MM.1S (cell line): ENCODE measurements at regions not wholly inside any gene's neighbourhood (a gene's known extent, or its start where the extent isn't known, plus 50 kb on each side); places are given as distances from the start of the nearest gene placed in this dataset.
A peak's percentile ranks its signal among the peaks of the same experiment; 100 is the strongest.

Source experiments
- DNase-seq: peaks from one replicate; pipeline ENCODE4 v3.0.0-alpha.2; 2015
- H2AFZ ChIP-seq: fragments of 300-600 bp; sonication (generic); 2 replicates; pipeline ENCODE4 v1.6.0; 2016; ENCODE audit warnings: antibody characterized with exemption, low read length
- H3F3A ChIP-seq: fragments of 300-600 bp; sonication (generic); 2 replicates; pipeline ENCODE4 v1.6.1; 2016; ENCODE audit warnings: mild to moderate bottlenecking, antibody characterized with exemption, low read length, moderate library complexity, mixed read lengths; ENCODE audit not compliant: insufficient read depth
- H3K27ac ChIP-seq: fragments of 300-600 bp; sonication (generic); 2 replicates; pipeline ENCODE4 v1.5.1; 2016; ENCODE audit warnings: mild to moderate bottlenecking, low read length
- H3K27me3 ChIP-seq: fragments of 300-600 bp; sonication (generic); replicated peaks from 2 replicates; pipeline ENCODE4 v1.6.0; 2016; ENCODE audit warnings: low read length; ENCODE audit not compliant: insufficient read depth
- H3K36me3 ChIP-seq: fragments of 300-600 bp; sonication (generic); replicated peaks from 2 replicates; pipeline ENCODE4 v1.6.1; 2016; ENCODE audit warnings: mild to moderate bottlenecking, low read length, mixed read lengths; ENCODE audit not compliant: insufficient read depth
- H3K4me1 ChIP-seq: fragments of 300-600 bp; sonication (generic); 2 replicates; pipeline ENCODE4 v1.6.1; 2016; ENCODE audit warnings: low read length, mixed read lengths
- H3K4me2 ChIP-seq: fragments of 300-600 bp; sonication (generic); 2 replicates; pipeline ENCODE4 v1.6.0; 2016; ENCODE audit warnings: low read depth, low read length
- H3K4me3 ChIP-seq: fragments of 300-600 bp; sonication (generic); 2 replicates; pipeline ENCODE4 v1.5.1; 2016; ENCODE audit warnings: low read length, mixed read lengths
- H3K79me2 ChIP-seq: fragments of 300-600 bp; sonication (generic); 2 replicates; pipeline ENCODE4 v1.6.1; 2016; ENCODE audit warnings: mixed run types, low read length, mixed read lengths
- H3K9ac ChIP-seq: fragments of 300-600 bp; sonication (generic); 2 replicates; pipeline ENCODE4 v1.6.1; 2016; ENCODE audit warnings: low read length, mixed read lengths
- H3K9me2 ChIP-seq: fragments of 300-600 bp; sonication (generic); replicated peaks from 2 replicates; pipeline ENCODE4 v1.6.1; 2016; ENCODE audit warnings: mild to moderate bottlenecking, low read length, mixed read lengths; ENCODE audit not compliant: insufficient read depth
- H3K9me3 ChIP-seq: fragments of 300-600 bp; sonication (generic); replicated peaks from 2 replicates; pipeline ENCODE4 v1.6.1; 2016; ENCODE audit warnings: mild to moderate bottlenecking, low read length, mixed read lengths; ENCODE audit not compliant: insufficient read depth
- H4K20me1 ChIP-seq: fragments of 300-600 bp; sonication (generic); 2 replicates; pipeline ENCODE4 v1.6.1; 2016; ENCODE audit warnings: mild to moderate bottlenecking, low read length, moderate library complexity, mixed read lengths; ENCODE audit not compliant: insufficient read depth
- CTCF ChIP-seq: fragments of 300-600 bp; sonication (generic); IDR thresholded peaks from 2 replicates; pipeline ENCODE4 v1.5.1; 2016; ENCODE audit warnings: antibody characterized with exemption, low read length, mixed read lengths
- EZH2 ChIP-seq: fragments of 300-600 bp; sonication (generic); optimal IDR thresholded peaks from 2 replicates; pipeline ENCODE3; 2017; ENCODE audit warnings: low read depth, mild to moderate bottlenecking, antibody characterized with exemption, low read length, mixed read lengths
- EZH2phosphoT487 ChIP-seq: fragments of 300-600 bp; sonication (generic); IDR thresholded peaks from 2 replicates; pipeline ENCODE4 v1.6.1; 2018; ENCODE audit warnings: antibody characterized with exemption, low read length

- Histone ChIP-seq H3K9ac (no peak overlapping the region), H3K9me3 (no peaks in the 10 kb centered on the region), H3K4me3 (no peak overlapping the region), H3K27me3 (no peaks in the 10 kb centered on the region), H3K4me1 (peaks cover 16% of the 10 kb centered on the region), H3K79me2 (no peaks in the 10 kb centered on the region), H4K20me1 (no peaks in the 10 kb centered on the region), H3F3A (0 out of 2 replicates have a peak, but pooled peaks cover 12% of the 10 kb centered on the region), H3K9me2 (no peaks in the 10 kb centered on the region), H2AFZ (no peak overlapping the region), H3K27ac (no peak overlapping the region), H3K36me3 (no peaks in the 10 kb centered on the region), H3K4me2 (no peak overlapping the region)
- no peak for TF ChIP-seq CTCF
- no peak for TF ChIP-seq EZH2phosphoT487
- TF ChIP-seq EZH2: no peak
- DNase-seq: no peak
These were observed 385.1 kb downstream of the LTN1 start for GRCh38 chr21:28607545-28607944.

GRCh38 chr21:28604946-28605537, 387.6 kb downstream of the LTN1 start:
- H3K9me3 ChIP-seq: no peaks in the 10 kb centered on the region
- H3K4me3 ChIP-seq: no peak overlapping the region
- TF ChIP-seq CTCF (no peak), EZH2phosphoT487 (no peak)
- no peaks in the 10 kb centered on the region for H3K79me2 ChIP-seq
- no peaks in the 10 kb centered on the region for H3K36me3 ChIP-seq
- peaks cover 16% of the 10 kb centered on the region for H3K4me1 ChIP-seq
- H4K20me1 ChIP-seq: no peaks in the 10 kb centered on the region
- peak overlapping the region; percentile 42 for H3K4me2 ChIP-seq
- H3K27ac ChIP-seq: peak overlapping the region; percentile 26; the same call in 1 of the 2 replicates
- DNase-seq: peak; percentile 95
- H3K9ac ChIP-seq: no peak overlapping the region
- no peaks in the 10 kb centered on the region for H3K27me3 ChIP-seq
- H3F3A ChIP-seq: 0 out of 2 replicates have a peak, but pooled peaks cover 12% of the 10 kb centered on the region
- no peaks in the 10 kb centered on the region for H3K9me2 ChIP-seq
- H2AFZ ChIP-seq: no peak overlapping the region; the same call in 1 of the 2 replicates

GRCh38 chr21:28602546-28602945, 390.1 kb downstream of the LTN1 start:
- Histone ChIP-seq H3K9me3 (no peaks in the 10 kb centered on the region), H3K27ac (no peak overlapping the region), H2AFZ (no peak overlapping the region), H3F3A (0 out of 2 replicates have a peak, but pooled peaks cover 12% of the 10 kb centered on the region), H3K27me3 (no peaks in the 10 kb centered on the region), H3K4me1 (peaks cover 16% of the 10 kb centered on the region), H3K4me3 (no peak overlapping the region), H3K79me2 (no peaks in the 10 kb centered on the region), H4K20me1 (no peaks in the 10 kb centered on the region), H3K9me2 (no peaks in the 10 kb centered on the region), H3K4me2 (no peak overlapping the region), H3K36me3 (no peaks in the 10 kb centered on the region), H3K9ac (no peak overlapping the region)
- TF ChIP-seq EZH2phosphoT487 (no peak), CTCF (no peak), EZH2 (no peak)
- no peak for DNase-seq
